Fibroblast of pulmonary artery (primary cell): ENCODE measurements at regions not wholly inside any gene's neighbourhood (a gene's known extent, or its start where the extent isn't known, plus 50 kb on each side); places are given as distances from the start of the nearest gene placed in this dataset.

Experiments
- DNase-seq: peaks from one replicate; pipeline ENCODE4 v3.0.0-alpha.2; 2010; ENCODE audit warnings: low read depth
- H3K4me3 ChIP-seq: replicated peaks from 2 replicates; pipeline ENCODE4 v1.5.1; 2011; ENCODE audit warnings: low read depth, mild to moderate bottlenecking, control low read depth, low read length, moderate library complexity
- TF ChIP-seq, protein P1 (sequence below): IDR thresholded peaks from 2 replicates; pipeline ENCODE4 v1.5.1; 2011; ENCODE audit warnings: mild to moderate bottlenecking, control low read depth, low read length, inconsistent platforms; ENCODE audit errors: missing control alignments

DNA sequence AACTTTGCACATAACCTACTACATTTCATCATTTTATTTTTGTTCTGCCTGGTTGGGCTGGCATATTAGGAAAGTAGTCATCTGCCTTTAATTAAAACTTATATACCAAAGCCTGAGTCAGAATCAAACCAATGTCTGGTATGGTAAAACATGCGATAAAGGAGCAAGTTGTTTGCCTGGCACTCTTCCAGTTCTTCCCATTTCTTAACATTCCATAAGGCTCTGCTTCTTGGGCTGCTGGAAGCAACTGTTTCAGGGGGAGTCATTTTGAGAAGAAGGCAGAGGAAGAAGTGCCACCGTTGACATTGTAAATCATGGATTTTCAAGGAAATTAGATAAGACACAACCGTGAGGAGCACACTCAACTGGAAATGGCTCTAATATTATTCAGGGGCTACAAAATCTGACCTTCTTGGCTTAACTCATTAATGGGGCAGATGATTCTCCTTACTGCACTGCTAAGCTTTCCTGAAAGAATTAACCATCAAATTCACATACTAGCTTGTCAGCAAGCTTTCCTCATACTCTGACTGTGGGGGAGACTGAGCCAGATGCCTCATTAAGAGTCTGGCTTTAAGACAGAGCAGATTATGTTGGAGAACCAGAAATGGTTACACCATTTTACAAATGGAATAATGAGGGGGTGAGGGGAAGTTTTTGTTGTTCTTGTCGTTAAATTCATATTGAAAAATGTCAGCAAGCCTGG, 391.0 kb downstream of the TMEM232 start:
- no peak overlapping the region for H3K4me3 ChIP-seq
- TF ChIP-seq, protein P1, sequence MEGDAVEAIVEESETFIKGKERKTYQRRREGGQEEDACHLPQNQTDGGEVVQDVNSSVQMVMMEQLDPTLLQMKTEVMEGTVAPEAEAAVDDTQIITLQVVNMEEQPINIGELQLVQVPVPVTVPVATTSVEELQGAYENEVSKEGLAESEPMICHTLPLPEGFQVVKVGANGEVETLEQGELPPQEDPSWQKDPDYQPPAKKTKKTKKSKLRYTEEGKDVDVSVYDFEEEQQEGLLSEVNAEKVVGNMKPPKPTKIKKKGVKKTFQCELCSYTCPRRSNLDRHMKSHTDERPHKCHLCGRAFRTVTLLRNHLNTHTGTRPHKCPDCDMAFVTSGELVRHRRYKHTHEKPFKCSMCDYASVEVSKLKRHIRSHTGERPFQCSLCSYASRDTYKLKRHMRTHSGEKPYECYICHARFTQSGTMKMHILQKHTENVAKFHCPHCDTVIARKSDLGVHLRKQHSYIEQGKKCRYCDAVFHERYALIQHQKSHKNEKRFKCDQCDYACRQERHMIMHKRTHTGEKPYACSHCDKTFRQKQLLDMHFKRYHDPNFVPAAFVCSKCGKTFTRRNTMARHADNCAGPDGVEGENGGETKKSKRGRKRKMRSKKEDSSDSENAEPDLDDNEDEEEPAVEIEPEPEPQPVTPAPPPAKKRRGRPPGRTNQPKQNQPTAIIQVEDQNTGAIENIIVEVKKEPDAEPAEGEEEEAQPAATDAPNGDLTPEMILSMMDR, result no peak
- peak; percentile 47 for DNase-seq

DNA sequence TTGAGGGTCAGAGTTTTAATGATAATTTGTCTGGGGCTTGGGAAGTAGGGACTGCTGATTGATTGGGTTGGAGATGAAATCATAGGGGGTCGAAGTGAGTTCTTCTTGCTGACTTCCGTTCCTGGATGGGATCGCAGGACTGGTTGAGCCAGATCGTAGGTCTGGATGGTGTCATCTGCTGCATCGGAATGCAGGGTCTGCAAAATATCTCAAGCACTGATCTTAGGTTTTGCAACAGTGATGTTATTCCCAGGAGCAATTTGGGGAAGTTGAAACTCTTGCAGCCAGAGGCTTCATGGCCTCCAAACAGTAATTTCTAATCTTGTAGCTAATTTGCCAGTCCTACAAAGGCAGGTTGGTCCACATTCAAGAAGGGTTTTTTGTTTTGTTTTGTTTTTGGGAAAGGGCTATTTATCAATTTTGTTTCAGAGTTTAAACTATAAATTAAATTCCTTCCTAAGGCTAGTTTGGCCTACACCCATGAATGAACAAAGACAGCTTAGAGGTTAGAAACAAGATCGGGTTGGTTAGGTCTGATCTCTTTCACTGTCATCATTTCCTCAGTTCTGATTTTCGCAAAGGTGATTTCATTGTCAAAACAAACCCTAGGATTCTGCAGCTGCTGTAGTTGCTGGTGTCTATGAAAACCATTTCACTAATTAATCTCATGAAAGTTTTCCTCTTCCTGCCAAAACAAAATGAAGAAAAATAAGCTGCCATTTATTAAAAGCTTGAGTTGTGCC, 388.0 kb downstream of the TMEM232 start:
- TF ChIP-seq, protein P1, result no peak
- DNase-seq, result no peak
- no peak overlapping the region for H3K4me3 ChIP-seq

DNA sequence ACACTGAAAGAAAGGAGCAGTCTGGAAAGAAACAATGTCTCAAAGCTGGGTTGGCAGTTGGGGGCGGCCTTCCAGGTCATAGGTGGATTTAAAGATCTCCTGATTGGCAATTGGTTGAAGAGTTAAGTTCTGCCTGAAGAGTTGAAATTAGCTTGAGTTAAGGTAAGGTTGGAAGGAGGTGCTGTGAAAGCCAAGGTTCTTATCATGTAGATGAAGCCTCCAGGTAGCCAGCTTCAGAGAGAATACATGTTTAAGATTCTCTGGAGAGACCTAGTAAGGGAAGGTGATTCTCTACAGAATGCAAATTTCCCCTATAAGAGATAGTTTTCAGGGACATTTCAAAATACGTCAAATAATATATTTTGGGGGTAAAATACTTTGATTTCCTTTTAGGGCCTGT, 387.1 kb downstream of the TMEM232 start:
- no peak overlapping the region for H3K4me3 ChIP-seq
- TF ChIP-seq, protein P1, result no peak
- no peak for DNase-seq

DNA sequence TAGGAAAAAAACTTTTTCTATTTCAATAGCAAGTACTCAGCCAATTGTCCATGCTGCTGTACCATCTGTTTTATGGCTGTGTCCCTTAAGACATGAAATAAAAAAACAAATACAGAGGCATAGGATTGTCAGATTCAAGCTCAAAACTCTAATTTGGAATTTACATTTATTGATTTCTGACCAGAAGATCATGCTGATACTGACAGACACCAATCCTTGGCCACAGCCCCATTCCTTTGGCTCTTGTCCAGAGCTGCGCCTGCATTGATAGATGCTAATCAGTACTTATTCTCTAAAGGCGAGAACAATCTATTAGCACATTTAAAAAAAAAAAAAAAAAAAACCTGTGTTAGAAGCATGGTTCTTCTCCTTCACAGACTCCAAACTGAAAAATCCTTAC, 384.6 kb downstream of the TMEM232 start:
- no peak overlapping the region for H3K4me3 ChIP-seq
- no peak for DNase-seq
- TF ChIP-seq, protein P1, result no peak

DNA sequence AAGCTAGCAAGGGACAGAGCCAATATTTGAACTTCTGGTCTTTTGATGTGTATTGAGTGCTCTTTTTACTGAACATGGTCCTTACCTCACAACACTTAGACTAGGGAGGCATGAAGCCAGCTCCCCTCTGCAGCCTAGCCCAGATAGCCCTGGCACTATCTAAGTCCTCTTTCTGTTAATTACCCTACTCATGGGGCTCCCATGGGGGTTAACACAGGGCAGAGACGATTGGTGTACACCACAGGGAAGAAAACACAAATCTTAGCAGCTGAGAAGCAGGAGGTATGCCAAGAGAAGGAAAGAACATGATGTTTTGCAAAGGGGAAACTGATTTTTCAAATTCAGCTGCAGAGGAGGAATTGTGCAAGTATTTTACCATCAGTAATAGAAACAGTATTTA, 383.8 kb downstream of the TMEM232 start:
- DNase-seq, result no peak
- H3K4me3 ChIP-seq, result no peak overlapping the region
- TF ChIP-seq, protein P1, result no peak

DNA sequence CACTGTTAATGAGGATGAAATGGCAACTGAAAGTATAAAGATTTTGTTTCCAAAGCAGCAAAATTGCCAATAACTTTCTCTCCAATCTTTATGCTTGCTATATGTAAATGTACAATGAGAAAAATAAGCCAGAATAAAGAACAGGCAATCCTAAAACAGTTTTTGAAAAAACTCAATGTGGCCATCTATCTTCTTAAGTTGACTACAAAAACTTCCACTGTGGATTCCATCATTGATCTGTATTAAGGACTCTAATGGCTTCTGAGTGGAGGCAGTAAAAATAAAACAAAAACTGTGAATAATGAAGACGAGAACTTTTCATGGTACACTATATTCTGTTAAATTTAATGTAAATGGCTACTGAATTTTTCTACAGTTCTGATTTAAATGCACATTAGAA, 382.9 kb downstream of the TMEM232 start:
- DNase-seq, result no peak

More for the DNA sequence above, 382.9 kb downstream of the TMEM232 start:
- TF ChIP-seq, protein P1, result no peak
- H3K4me3 ChIP-seq, result no peak overlapping the region
